Omental fat pad (tissue), 3 donors: ENCODE measurements at regions not wholly inside any gene's neighbourhood (a gene's known extent, or its start where the extent isn't known, plus 50 kb on each side); places are given as distances from the start of the nearest gene placed in this dataset.

Experiments
- ATAC-seq: fragments of 150-250 bp; one replicate; pipeline ENCODE4 v1.9.1; 2016; ENCODE audit warnings: mild to moderate bottlenecking, moderate library complexity; ENCODE audit not compliant: low FRiP score
- DNase-seq: peaks from one replicate; pipeline ENCODE4 v3.0.0-alpha.2; 2019; ENCODE audit warnings: low spot score
- TF ChIP-seq, protein P1 (sequence below), 3 donors: fragments of 450-650 bp; IDR thresholded peaks; one replicate each; pipeline ENCODE4 v1.5.1; 2016 to 2017; ENCODE audit warnings: antibody characterized with exemption in 3 of 3, mild to moderate bottlenecking in 3 of 3, moderate library complexity in 2 of 3

DNA sequence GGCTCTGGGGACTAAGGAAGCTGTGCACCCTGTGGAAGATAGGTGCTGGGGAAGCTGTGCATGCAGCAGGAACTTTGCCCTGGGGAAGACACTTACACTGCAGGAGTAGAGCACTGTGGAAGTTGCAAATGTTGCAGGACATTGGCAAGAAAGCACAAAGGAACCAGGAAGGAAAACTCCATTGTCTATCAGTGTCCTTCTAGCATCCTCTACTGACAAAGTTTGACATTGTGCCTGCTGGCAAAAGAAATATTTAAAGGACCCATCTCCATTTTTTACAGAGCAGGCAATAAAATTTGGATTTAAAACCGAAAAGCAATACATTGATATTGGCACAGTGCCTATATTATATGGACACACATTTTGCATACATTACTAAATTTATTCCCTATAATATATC, 394.1 kb downstream of the PBX1 start:
- TF ChIP-seq, protein P1, sequence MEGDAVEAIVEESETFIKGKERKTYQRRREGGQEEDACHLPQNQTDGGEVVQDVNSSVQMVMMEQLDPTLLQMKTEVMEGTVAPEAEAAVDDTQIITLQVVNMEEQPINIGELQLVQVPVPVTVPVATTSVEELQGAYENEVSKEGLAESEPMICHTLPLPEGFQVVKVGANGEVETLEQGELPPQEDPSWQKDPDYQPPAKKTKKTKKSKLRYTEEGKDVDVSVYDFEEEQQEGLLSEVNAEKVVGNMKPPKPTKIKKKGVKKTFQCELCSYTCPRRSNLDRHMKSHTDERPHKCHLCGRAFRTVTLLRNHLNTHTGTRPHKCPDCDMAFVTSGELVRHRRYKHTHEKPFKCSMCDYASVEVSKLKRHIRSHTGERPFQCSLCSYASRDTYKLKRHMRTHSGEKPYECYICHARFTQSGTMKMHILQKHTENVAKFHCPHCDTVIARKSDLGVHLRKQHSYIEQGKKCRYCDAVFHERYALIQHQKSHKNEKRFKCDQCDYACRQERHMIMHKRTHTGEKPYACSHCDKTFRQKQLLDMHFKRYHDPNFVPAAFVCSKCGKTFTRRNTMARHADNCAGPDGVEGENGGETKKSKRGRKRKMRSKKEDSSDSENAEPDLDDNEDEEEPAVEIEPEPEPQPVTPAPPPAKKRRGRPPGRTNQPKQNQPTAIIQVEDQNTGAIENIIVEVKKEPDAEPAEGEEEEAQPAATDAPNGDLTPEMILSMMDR (IDR thresholded peaks at IDR 0.05), result no peak
- ATAC-seq, result no peak
- DNase-seq, result no peak

DNA sequence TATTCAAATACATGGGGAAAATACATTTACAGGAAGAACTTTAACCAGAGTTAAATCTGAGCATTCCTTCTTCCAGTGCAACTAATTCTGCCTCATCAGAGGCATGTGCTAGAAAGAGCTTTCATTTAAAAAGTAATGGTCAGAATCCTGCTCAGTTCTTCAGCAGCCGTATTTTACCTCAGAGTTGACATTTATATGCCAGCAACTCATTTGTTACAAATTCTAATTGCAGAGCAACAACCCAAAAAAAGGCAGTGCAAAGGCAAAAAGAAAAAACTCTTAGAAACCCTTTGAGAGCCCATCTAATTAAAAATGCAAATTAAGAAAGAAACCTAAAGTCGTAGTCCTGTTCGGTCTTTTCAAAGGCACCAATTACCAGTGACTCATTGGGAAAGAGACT, 392.5 kb downstream of the PBX1 start:
- ATAC-seq, result no peak
- TF ChIP-seq, protein P1 (IDR thresholded peaks at IDR 0.05), result no peak
- DNase-seq, result no peak

DNA sequence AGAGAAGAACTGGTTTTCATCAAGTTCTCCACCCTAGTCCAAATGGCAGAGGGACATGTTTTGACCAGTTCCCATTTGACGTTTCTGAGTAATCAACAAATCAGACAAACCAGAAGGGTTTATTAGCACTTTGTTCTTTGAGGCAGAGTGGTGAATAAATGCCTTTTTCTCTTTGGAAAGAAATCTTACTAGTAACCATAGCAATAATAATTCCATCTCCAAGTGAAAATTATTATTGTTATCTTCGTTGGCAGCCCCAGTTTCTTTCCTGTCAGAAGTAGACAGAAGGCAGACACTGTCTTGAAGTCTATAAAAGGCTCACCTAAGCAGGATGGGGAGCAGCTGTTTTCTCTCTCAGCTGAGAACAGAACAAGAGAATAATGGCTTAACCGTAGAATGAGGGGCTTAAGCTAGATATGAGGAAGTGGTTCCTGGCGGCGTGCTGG, 391.6 kb downstream of the PBX1 start:
- TF ChIP-seq, protein P1 (IDR thresholded peaks at IDR 0.05), result no peak
- ATAC-seq, result no peak
- no peak for DNase-seq

DNA sequence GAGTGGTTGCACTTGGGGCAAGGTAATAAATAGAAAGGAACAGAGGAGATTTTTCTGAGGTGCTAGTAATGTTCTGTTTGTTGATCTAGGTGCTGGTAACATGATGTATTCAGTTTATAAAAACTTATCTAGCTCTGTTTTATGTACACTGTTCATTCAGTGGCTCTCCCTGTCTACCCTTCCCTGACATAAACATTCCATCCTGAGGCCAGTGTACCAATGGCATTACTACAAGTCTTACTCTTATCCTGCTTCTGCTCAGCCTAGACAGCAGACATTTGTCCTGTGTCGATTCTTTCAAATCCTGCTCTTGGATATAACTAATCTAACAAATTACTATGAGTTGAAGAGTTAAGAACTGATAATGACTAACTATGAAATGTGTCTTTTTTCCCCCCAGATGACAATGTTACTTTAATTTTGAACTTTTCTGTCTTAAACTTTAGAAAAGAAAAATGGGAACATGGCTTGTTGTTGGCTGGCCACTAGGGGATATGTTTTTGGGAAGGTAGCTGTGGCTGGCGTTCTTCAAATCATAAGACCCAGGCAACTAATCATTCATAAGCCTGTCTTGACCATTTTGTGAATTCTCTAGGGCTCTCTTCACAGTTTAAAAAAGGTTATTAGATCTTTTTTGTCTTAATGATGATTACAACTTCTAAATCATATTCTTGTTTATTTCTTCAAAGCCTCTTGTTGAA, 390.9 kb downstream of the PBX1 start:
- TF ChIP-seq, protein P1 (IDR thresholded peaks at IDR 0.05), result no peak
- DNase-seq, result no peak
- ATAC-seq, result no peak

DNA sequence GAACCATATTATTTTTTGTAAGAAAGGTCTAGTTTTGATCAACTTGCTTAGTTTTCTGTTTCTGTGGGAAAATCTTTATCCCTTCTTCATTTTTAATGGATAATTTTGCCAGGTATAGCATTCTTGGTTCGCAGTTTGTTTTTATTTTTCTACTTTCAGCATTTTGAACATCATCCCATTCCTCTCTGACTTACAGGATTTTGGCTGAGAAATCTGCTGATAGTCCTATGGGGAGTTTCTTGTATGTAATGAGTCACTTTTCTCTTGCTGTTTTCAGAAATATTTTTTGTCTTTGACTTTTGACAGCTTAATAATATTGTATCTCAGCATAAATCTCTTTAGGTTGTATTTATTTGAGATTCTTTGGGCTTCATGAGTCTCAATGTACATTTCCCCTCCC, 389.1 kb downstream of the PBX1 start:
- DNase-seq, result no peak
- TF ChIP-seq, protein P1 (IDR thresholded peaks at IDR 0.05), result no peak
- no peak for ATAC-seq

DNA sequence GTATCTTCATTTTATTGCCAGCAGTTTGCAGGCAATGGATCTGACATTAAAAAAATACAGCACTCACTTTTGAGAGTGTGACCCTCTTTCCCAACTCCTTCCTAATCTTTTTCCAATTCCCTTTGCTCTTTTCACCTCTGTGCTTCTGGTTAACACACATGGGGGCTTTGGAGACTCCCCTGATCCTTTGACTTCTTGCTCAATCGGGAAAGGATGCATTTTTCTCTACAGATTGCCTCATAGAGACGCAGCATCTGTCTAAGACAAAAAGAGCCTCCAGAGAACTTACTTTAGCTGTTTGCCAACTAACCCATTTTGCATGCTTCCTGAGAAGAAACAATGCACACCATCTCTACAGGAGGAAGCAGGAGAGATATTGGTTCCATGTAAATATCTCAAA, 378.3 kb downstream of the PBX1 start:
- ATAC-seq, result no peak
- no peak for DNase-seq
- TF ChIP-seq, protein P1 (IDR thresholded peaks at IDR 0.05), result no peak

DNA sequence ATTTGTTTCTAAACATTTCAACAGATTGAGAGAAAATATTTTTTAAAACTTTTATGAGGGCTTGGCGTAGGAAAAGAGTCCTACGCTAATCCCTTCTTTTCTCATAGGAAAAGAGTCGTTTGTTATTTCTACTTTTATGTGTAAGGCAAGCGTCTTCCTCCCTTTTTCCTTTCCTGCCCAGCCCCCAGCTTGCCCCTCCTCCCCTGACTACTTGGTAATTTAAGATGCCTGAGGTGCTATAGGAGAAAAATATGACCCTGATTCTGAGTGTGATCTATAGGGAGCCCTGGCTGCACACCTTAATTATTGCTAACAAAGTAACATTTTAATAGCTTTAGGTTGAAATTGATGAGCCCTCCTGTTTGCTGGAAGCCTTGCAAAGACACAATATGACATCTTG, 373.6 kb downstream of the PBX1 start:
- TF ChIP-seq, protein P1 (IDR thresholded peaks at IDR 0.05), result no peak
- DNase-seq (no peak), ATAC-seq (no peak)
